ENCODE measurements at regions not wholly inside any gene's neighbourhood (a gene's known extent, or its start where the extent isn't known, plus 50 kb on each side); places are given as distances from the start of the nearest gene placed in this dataset.

DNA sequence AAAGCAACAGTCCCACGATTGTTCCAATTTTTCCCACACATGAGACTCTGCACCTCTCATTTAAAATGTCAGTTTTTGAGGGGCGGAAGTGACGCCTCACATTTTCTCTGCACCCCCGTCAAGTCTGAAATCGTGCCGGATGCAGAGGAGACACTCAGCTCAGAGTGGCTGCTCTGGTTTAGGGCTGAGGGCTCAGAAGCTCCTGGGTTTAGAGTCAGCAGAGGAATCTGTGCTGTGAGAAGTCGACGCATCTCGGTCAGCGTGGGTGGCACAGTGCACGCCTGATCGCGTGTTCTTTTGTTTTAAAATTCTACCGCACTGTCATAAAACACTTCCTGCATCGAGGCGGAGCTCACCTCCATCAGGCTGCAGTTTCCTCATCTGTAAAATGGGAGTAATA is 116.7 kb upstream of the ADRA2C start:
- ATAC-seq (replicated peaks): no peak
- Mint-ChIP-seq H3K4me3 (no peak overlapping the region), H3K36me3 (ENCODE audit: insufficient read depth) (peaks cover 4% of the 10 kb centered on the region), H3K9me3 (no peaks in the 10 kb centered on the region), H3K27me3 (peaks cover 18 to 51% of the 10 kb centered on the region in 2 donors), H3K4me1 (ENCODE audit: low read depth in 2 of 2) (no peaks in the 10 kb centered on the region), H3K27ac (no peak overlapping the region)
- no peak for DNase-seq

DNA sequence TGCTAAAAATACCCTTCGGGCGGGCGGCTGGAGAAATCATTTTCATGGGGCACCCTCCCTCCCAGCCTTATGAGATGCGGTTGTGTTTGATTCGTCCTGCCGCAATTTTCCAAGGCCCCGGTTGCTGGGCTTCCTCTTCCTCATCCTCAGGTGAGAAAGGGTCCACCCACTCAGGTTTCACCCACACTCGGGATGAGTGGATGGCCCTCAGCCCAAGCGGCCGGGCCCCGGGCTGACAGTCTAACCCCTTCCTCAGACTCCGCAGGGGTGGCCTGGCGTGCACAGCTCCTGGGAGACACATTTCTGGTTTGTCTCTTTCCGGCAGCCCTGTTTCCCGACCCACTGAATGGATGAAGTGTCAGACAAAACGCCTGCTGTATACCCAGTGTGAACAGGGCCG is 116.5 kb upstream of the LRPAP1 start:
- no peaks in the 10 kb centered on the region for H3K4me1 Mint-ChIP-seq (ENCODE audit: low read depth in 2 of 2)
- H3K36me3 Mint-ChIP-seq (ENCODE audit: insufficient read depth): peaks cover 3% of the 10 kb centered on the region
- peaks cover 17 to 51% of the 10 kb centered on the region in 2 donors for H3K27me3 Mint-ChIP-seq
- H3K27ac Mint-ChIP-seq: no peak overlapping the region
- DNase-seq: no peak
- no peak for ATAC-seq (replicated peaks)
- no peaks in the 10 kb centered on the region for H3K9me3 Mint-ChIP-seq
- H3K4me3 Mint-ChIP-seq: no peak overlapping the region

DNA sequence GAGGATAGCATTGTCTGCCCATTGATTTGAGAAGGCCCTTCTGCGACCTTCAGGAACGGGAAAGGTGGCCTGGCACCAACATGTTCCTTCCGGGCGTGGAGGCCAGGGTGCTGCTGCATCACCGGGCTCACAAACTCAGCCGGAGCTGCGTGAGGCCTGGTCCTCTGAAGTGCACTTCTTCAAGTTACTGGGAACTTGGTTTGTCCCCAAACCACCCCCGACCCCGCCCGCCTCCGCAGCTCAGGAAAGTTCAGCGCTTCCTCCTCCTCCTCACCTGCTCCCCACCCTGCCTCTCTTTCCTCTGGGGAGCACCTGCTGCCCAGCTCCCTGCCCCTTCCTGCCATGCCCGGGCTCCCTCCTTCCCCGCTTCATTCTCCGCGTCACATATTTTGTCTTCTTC is 116.0 kb upstream of the LRPAP1 start:
- Mint-ChIP-seq H3K27ac (no peak overlapping the region), H3K9me3 (no peaks in the 10 kb centered on the region), H3K4me1 (ENCODE audit: low read depth in 2 of 2) (no peaks in the 10 kb centered on the region), H3K4me3 (no peak overlapping the region), H3K36me3 (ENCODE audit: insufficient read depth) (no peaks in the 10 kb centered on the region), H3K27me3 (peaks cover 17 to 51% of the 10 kb centered on the region in 2 donors)
- DNase-seq (no peak), ATAC-seq (replicated peaks) (no peak)

DNA sequence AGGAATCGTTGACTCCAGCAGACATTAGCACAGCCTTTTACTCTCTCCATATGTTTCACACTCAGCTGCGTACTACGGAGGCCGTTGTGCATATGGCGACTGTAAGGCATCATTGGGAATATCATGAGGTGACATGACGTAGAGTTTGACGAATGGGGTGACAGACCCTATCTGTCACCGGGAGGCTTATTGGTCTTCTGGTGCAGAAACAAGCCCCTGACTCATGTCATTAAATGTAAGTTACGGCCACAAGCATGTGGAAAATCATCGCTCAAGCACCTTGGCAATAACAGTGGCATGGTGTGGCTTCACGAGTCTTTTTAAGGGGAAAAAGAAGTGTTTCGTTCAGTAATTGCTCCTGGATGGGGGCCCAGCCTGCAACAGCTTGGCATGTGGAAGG is 115.2 kb upstream of the LRPAP1 start:
- H3K36me3 Mint-ChIP-seq (ENCODE audit: insufficient read depth): no peaks in the 10 kb centered on the region
- no peaks in the 10 kb centered on the region for H3K9me3 Mint-ChIP-seq
- DNase-seq (no peak), ATAC-seq (replicated peaks) (no peak)
- no peaks in the 10 kb centered on the region for H3K4me1 Mint-ChIP-seq (ENCODE audit: low read depth in 2 of 2)
- H3K4me3 Mint-ChIP-seq: no peak overlapping the region
- H3K27me3 Mint-ChIP-seq: peaks cover 14 to 45% of the 10 kb centered on the region in 2 donors
- H3K27ac Mint-ChIP-seq: no peak overlapping the region

DNA sequence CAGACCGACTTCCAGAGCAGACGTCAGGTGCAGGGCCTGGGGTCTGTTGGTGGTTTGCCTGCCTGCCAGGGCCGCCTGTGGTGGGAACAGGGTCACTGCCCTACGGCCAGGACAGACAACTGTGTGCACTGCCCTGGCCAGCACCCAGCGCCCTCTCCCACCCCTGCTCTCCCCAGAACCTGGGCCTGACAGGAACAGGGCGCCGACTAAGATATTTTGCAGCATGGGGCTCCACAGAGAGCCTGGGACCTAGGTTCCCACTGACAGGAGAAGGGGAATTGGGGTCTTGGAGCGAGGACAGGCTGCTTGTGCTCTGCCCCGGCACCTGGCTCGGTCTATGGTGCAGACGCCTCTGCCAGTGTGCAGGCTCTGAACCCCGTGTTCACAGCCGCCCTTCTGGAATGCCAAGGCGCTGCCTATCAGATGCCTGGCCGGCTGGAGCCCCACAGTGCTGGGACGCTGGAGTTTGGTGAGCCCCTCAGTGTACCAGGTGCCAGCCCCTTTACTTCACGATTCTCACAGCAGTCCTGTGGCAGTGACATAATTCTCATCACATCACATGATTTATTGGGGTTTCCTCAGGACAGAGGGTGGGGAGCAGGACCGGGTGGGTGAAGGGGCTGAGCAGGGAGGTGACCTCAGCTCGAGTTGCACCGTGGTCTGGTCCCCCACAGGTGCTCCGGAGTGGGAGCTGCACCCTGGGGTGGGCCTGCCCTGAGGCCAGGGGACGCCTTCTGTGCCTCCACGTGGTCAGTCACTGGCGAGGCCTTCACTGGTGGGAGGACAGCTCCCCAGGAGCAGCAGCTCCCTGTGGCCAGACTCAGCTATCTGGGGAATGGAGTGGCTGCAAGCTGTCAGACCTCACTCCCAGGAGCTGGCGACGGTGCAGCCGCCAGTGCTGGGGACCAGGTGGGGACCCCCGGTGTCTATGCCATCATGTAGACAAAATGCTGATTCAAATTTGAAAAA is 113.8 kb upstream of the LRPAP1 start:
- no peak overlapping the region for H3K4me3 Mint-ChIP-seq
- H3K4me1 Mint-ChIP-seq (ENCODE audit: low read depth in 2 of 2): no peaks in the 10 kb centered on the region
- H3K27me3 Mint-ChIP-seq: peaks cover 14 to 46% of the 10 kb centered on the region in 2 donors
- H3K27ac Mint-ChIP-seq: no peak overlapping the region
- no peaks in the 10 kb centered on the region for H3K9me3 Mint-ChIP-seq
- ATAC-seq (replicated peaks) (no peak), DNase-seq (no peak)
- H3K36me3 Mint-ChIP-seq (ENCODE audit: insufficient read depth): no peaks in the 10 kb centered on the region

DNA sequence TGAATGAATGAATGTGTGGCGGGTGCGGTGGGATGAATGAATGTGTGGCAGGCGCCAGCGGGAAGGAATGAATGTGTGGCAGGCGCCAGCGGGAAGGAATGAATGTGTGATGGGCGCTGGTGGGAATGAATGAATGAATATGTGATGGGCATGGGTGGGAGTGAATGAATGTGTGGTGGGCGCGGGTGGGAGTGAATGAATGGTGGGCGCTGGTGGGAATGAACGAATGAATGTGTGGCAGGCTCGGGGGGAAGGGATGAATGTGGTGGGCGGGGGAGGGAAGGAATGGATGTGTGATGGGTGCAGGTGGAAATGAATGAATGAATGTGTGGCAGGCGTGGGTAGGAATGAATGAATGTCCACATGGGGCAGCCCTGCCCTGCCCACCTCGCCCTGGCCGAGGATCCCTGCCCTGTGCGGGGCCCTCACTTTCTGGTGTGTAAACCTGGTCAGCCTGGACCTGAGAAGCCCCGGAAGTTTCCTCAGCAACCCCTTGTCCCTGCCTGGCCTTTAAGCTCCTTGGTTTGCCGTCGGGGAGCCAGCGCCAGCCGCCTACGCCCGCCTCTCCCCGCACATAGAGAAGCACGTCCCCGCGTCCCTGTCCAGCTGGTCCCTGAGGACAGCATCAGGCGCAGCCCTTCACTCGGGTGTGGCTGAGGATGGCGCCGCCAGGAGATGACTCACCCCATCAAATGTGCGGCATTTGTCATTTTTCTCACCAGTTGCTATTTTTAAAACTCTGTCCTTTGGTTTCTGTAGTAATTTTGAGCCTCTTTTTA is 112.8 kb upstream of the LRPAP1 start:
- Mint-ChIP-seq H3K4me1 (ENCODE audit: low read depth in 2 of 2) (no peaks in the 10 kb centered on the region), H3K9me3 (no peaks in the 10 kb centered on the region), H3K36me3 (ENCODE audit: insufficient read depth) (no peaks in the 10 kb centered on the region), H3K27me3 (peaks cover 14 to 47% of the 10 kb centered on the region in 2 donors), H3K27ac (no peak overlapping the region), H3K4me3 (no peak overlapping the region)
- ATAC-seq (replicated peaks) (no peak), DNase-seq (no peak)

DNA sequence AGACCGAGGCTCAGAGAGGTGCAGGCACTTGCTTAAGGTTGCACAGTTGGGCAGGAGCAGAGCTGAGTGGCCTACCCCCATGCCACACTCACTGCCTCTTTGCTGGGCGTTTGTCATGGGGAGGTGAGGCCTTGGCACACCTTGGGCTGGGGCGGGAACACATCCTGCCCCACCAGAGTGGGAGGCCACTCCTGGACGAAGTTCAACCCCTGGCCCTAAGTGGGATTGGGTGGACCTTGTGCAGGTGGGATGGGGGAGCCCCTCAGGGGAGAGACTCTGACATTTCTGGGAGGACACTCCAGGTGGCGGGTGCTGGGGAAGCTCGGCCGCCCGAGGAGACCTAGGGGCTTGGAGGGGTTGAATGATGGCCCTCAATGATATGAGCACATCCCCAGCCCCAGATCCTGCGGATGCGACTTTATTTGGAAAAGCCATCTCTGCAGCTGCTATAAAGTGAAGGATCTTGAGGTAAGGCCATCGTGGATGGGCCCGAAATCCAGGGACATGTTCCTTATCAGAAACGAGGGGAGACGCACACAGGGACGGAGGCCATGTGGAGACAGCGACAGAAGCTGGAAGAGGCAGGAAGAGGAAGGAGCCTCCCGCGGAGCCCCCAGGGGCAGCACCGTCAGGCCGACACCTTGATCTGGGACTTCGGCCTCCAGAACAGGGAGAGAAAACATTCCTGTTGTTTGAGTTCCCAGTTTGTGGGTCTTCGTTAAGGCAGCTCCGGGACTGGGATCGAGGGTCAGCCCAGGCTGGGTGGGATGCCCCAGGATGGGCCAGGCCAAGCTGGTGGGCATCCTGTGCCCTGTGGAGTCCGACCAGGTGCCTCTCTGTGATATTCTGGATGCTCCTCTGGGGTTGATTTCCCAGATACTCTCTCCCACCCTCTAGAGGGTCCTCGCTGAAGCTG is 111.6 kb upstream of the LRPAP1 start:
- Mint-ChIP-seq H3K27ac (no peak overlapping the region), H3K27me3 (peaks cover 18 to 49% of the 10 kb centered on the region in 2 donors), H3K36me3 (ENCODE audit: insufficient read depth) (no peaks in the 10 kb centered on the region), H3K9me3 (no peaks in the 10 kb centered on the region), H3K4me3 (no peak overlapping the region), H3K4me1 (ENCODE audit: low read depth in 2 of 2) (no peaks in the 10 kb centered on the region)
- DNase-seq: no peak
- no peak for ATAC-seq (replicated peaks)

DNA sequence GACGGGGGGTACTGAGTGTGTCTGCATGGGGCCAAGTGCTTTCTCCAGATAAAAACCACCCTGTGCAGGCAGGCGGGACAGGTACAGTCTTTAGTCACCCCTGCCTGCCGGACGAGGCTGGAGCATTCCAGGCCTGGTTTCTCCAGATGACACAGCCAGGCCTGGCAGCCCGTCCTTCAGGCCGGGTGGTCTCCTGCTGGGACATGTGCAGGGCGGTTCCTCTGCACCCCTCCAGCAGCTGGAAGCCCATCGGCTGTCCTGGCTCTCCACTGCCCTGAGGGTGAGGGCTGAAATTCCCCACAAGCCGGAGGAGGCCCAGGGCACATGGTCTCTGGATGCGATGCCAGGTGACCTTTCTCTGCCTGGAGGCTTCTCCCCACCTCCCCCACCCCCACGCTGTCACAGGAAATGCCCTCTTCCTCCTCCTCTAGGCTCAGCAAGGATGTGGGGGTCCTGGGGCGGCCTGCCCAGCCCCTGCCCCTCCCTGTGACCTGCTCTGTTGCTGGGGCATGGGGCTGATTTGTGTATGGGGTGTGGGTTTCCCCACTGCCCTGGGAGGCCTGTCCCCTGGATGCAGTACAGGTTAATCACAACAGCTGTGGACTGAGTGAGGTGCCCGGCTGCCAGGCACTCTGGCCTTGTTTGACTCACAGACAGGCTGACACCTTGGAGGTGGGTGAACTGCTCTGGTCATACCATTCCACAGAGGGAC is 110.7 kb upstream of the LRPAP1 start:
- no peaks in the 10 kb centered on the region for H3K4me1 Mint-ChIP-seq (ENCODE audit: low read depth in 2 of 2)
- H3K27me3 Mint-ChIP-seq: peaks cover 18 to 41% of the 10 kb centered on the region in 2 donors
- ATAC-seq (replicated peaks) (no peak), DNase-seq (no peak)
- H3K4me3 Mint-ChIP-seq: no peak overlapping the region
- no peaks in the 10 kb centered on the region for H3K36me3 Mint-ChIP-seq (ENCODE audit: insufficient read depth)
- H3K9me3 Mint-ChIP-seq: no peaks in the 10 kb centered on the region
- H3K27ac Mint-ChIP-seq: no peak overlapping the region

DNA sequence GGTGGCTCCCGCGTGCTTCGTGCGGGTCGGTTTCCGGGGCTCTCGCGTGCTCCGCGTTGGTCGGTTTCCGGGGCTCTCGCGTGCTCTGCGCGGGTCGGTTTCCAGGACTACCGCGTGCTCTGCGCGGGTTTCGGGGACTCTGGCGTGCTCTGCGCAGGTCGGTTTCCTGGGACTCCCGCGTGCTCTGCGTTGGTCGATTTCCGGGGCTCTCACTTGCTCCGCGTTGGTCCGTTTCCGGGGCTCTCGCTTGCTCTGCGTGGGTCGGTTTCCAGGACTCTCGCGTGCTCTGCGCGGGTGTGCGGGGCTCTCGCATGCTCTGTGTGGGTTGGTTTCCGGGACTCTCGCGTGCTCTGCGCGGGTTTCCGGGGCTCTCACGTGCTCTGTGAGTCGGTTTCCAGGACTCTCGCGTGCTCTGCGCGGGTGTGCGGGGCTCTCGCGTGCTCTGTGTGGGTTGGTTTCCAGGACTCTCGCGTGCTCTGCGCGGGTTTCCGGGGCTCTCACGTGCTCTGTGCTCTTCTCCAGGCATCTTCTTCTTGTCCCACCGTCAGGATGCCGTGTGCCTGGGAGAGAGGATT is 109.9 kb upstream of the LRPAP1 start:
- DNase-seq (no peak), ATAC-seq (replicated peaks) (no peak)
- no peak overlapping the region for H3K27ac Mint-ChIP-seq
- H3K36me3 Mint-ChIP-seq (ENCODE audit: insufficient read depth): no peaks in the 10 kb centered on the region
- H3K4me3 Mint-ChIP-seq: no peak overlapping the region
- peaks cover 23 to 47% of the 10 kb centered on the region in 2 donors for H3K27me3 Mint-ChIP-seq
- no peaks in the 10 kb centered on the region for H3K4me1 Mint-ChIP-seq (ENCODE audit: low read depth in 2 of 2)
- H3K9me3 Mint-ChIP-seq: no peaks in the 10 kb centered on the region

DNA sequence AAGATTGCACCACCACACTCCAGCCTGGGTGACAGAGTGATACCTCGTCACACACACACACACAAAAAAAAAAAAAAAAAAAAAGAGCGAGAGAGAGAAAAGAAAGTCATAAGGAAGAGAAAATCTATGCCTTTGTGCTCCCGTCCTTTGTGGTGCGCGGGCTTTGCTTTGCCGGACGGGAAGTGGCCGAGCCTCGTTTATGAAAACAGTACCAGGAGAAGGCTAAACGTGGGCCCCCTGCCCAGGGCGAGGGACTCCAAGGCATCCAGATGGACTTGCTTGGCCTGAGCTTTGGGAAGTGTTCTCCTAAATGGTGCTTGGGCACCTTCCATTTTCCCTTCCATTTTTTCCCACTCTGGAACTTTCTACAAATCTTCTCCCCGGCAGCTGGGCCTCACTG is 109.3 kb upstream of the LRPAP1 start:
- no peaks in the 10 kb centered on the region for H3K9me3 Mint-ChIP-seq
- no peaks in the 10 kb centered on the region for H3K4me1 Mint-ChIP-seq (ENCODE audit: low read depth in 2 of 2)
- H3K4me3 Mint-ChIP-seq: no peak overlapping the region
- ATAC-seq (replicated peaks): no peak
- peaks cover 28 to 54% of the 10 kb centered on the region in 2 donors for H3K27me3 Mint-ChIP-seq
- DNase-seq: no peak
- no peaks in the 10 kb centered on the region for H3K36me3 Mint-ChIP-seq (ENCODE audit: insufficient read depth)
- H3K27ac Mint-ChIP-seq: no peak overlapping the region

DNA sequence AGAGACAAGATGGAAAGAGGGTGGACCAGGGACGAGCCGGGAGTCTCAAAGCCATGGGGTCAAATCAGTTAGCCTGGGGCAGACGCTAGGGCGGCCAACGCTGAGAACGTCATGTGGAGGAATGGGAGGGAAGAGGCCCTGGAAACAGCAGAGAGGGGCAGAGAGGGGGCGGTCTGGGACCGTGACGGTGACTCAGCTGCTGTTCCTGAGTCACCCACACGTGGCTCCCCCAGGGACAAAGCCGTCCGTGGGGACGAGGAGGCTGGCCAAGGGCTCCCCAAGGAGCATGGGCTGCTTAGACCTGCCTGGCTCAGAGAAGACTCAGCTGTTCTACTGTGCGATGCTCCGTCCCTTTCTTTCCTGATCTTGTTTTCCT is 108.4 kb upstream of the LRPAP1 start:
- peaks cover 33 to 61% of the 10 kb centered on the region in 2 donors for H3K27me3 Mint-ChIP-seq
- ATAC-seq (replicated peaks): no peak
- no peak for DNase-seq
- H3K4me1 Mint-ChIP-seq (ENCODE audit: low read depth in 2 of 2): peaks cover 0 to 2% of the 10 kb centered on the region in 2 donors
- H3K27ac Mint-ChIP-seq: no peak overlapping the region
- H3K36me3 Mint-ChIP-seq (ENCODE audit: insufficient read depth): no peaks in the 10 kb centered on the region
- H3K9me3 Mint-ChIP-seq: no peaks in the 10 kb centered on the region
- no peak overlapping the region for H3K4me3 Mint-ChIP-seq
